ENCODE measurements at regions not wholly inside any gene's neighbourhood (a gene's known extent, or its start where the extent isn't known, plus 50 kb on each side); places are given as distances from the start of the nearest gene placed in this dataset.
"Not testable (repeated sequence)": the region's sequence is repeated elsewhere in the genome, so short reads cannot be mapped to it uniquely, and the experiment has no call there.

DNA sequence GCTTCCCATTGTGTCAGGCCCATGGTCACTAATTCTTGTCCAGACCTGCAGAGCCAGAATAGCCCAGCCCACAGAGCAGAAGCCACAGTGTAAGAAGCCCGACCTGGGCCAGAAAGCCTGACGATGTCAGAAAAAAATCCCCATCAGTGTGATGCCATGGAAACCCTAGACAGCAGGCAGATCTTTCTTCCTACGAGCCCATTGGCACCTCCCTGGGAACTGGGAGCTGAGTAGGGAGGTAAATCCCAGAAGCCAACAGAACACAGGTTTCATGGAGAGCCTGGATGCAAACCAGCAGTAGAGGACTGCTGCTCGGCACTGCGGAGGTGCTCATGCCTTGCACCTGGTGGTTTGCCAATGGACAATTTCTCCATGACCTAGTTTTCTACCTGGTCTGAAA, 82.2 kb upstream of the SLC22A16 start:
- no peak for DNase-seq (ENCODE audit: low spot score)

DNA sequence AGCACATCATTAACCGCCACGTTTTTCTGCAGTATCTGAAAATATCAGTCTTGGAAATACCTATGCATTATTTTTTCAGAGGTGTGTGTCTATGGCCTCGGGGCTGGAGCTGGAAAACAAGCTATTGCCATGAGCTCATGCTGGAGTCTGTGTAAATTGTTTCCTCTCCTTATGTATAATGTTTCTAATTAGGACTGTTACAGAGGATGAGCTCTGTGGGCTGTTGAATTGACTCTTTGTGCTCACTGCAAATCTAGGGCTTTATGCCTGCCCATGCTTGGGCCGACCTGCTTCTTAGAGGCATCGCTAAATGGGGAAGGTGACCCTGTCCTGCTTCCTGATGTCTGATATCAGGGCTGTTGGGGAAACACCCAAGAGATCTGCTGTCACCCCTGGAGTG, 80.8 kb upstream of the SLC22A16 start:
- DNase-seq (ENCODE audit: low spot score) = no peak

DNA sequence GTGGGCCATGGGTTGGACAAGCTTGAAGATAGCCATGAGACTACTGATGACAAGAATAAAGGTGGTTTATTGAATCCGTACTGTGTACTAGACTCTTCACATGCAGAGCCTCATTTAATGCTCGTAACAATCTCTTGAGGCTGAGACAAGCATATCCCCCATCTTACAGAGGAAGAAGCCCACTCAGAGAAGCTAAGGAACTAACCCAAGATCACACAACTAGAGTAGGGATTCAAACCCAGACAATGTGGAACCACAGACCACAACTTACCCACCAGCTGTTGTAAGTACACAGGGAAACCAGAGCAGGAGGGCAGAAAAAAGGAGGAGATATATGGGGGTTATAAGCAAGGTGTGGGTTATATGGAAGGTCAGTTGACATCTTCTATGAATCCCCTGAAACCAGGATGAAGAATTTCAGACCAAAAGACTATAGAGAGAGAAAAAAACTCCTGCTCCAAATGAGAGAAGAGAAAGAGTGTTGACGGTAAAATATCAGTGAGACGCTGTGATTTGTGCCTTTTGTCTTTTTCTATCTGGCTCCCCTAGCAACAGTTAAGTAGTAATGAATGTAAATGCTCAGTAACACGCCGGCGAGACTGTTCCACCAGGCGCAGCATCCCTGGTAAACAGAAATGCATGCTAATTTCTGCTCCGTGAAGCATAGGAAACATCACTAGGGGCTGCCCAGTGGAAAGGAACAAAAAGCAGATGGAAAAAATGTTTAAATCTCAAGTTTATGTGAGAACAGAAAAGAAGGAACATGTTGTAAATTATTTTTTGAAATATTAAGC, 80.1 kb upstream of the SLC22A16 start:
- no peak for DNase-seq (ENCODE audit: low spot score)

DNA sequence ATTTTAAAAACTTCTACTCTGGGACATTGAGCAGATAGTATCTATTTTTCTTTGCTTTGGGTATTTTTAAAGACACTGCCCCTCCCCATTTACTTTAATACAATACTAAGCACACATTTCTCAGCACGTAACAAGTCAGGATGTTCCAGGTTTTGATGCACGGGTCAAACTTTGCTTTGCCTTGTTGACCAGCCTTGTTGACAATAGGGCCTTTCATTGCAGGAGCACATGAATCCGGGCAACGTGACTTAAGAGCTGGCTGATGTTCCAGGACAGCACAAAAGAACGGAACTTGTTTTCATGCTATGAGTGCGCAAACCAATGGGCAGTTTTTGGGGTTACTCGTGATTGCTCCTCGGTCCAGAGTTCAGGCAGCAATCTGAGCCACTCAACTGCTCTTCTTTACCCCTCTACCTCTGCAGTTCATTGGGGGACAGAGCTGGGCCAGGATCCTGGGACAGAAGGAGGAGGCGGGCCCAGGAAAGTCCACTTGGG, 78.6 kb upstream of the SLC22A16 start:
- no peak for DNase-seq (ENCODE audit: low spot score)

DNA sequence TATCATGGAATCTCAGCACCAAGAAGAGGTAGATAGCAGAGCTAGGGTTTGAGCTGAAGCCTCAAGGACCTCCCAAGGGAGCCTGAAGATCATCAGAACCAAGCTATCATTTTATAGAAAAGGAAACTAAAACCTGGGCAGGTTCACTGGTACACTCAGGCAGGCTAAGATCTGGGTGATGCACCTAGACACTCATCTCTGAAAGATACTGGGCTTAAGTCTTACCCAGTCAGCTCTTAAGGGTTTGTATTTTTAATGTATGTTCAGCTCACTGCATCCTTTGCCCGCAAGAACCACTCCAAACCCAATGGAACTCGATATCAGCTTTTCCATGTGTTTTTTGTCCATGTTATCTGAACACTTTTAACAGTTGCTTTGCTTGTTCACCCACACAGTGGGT, 78.0 kb upstream of the SLC22A16 start:
- no peak for DNase-seq (ENCODE audit: low spot score)

DNA sequence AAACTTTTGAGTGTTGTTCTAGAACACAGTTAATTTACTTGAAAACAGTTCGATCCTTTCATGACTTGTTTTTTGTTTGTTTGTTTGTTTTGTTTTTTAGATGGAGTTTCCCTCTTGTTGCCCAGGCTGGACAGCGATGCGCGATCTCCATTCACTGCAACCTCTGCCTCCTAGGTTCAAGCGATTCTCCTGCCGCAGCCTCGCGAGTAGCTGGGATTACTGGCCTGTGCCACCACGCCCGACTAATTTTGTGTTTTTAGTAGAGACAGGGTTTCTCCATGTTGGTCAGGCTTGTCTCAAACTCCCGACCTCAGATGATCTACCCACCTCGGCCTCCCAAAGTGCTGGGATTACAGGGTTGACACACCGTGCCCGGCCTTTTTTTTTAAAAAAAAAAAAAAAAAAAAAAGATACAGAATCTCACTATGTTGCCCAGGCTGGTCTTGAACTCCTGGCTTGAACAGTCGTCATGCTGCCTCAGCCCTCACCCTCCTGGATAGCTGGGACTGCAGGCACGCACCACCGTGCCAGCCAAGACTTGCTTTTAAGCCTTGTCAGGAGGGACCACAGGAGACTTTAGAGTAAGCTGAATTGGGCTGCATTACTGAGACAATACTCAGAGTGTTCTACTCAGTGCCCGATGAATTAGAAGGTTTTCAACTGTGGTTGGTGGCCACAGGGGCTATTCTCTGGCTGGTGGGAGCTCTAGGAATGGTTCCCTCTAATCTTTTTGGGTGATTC, 76.7 kb upstream of the SLC22A16 start:
- DNase-seq (ENCODE audit: low spot score) = no peak

DNA sequence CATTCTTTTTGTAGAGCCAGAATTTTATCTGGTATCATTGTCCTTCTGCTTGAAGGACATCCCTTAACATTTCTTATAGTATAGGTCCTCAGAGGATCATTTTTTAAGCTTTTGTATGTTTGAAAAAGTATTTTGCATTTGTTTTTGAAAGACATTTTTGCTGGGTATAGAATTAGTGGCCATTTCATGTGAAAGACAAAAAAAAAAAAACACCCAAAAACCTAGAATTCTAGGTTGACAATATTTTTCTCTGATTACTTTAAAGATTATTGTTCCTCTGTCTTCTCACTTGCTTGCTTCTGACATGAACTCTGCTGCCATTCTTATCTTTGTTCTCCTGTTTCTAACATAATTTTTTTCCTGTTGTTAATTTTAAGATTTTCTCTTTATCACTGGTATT, 75.7 kb upstream of the SLC22A16 start:
- DNase-seq (ENCODE audit: low spot score) = no peak

DNA sequence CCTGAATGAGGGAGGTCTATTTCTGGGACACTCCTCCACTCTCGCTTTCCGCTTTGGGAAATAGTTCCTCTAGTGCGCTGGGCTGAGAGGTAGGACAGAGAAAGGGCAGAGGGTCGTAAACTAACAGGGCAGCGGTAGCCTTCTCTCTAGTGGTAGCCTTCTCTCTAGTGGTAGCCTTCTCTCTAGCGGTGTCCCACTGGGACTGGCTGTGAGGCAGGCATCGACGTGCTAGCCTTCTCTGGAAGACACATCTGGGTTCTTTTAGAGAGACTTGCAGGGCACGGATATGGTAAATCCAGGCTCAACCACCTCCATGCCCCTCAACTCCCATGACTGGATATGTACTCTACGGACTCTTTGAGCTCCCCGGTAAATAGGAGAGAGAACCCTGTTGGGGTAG, 74.7 kb upstream of the SLC22A16 start:
- no peak for DNase-seq (ENCODE audit: low spot score)

DNA sequence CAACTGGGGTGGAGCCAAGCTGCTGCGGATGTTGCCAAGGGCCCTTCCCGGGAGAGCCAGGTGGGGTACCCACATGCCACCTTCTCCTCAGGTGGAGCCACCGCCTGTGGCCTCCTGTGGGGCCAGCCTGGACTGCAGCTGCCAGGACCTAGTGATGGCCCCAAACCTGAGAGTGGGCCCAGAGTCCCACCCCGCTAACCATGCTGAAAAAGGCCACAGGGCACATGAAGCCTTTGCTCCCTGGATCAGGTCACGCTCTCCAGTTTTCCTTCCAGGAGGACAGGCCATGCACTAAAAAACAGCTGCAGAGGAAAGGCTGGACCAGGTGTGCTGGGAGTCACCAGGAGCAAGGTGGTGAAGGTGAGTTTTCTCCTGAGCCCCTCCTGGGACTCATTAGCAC, 73.9 kb upstream of the SLC22A16 start:
- no peak for DNase-seq (ENCODE audit: low spot score)

DNA sequence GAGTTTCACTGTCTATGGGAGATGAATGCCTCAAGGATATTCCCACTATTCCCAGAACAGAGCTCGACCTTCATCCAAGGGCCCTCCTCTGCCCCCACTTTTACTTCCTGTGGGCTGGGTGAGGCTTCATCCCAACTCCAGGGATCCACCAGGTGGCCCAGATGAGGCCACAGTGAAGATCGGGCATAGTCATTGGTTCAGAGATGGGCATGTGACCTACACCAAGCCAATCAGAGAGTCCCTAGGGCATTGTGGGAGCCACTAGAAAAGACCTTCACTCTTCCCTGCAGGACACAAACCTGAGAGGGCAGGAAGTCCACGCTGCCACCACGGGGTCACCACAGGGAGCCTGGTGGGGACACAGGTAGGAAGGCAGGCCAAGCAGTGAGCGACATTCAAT, 72.9 kb upstream of the SLC22A16 start:
- DNase-seq (ENCODE audit: low spot score) = no peak

DNA sequence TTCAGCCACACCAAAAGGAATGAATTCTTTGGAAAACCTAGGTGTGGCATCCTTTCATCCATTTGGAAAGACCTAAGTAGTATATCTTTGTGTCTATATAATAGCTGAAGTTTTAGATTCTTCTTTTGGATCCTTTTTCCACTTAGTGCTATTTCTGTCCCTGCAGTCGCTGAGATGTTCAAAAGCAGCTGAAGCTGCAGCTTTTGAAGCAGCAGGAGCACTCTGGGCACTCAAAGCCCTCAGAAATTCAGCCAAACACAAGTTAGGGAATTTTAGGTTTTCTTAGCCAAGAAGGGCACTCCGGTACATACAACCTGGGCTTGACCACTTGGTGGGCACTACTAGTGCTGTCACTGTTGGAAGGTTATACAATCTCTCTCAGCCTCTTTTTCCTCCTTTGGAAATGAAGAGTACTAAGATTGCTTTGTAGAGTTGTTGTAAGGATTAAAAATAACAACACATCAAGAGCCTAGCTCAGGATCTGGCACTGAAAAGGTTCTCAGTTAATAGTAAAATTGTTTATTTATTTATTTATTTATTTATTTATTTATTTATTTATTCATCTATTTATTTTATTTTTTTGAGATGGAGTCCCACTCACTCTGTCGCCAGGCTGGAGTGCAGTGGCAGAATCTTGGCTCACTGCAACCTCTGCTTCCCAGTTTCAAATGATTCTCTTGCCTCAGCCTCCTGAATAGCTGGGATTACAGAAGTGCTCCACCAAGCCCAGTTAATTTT, 71.9 kb upstream of the SLC22A16 start:
- DNase-seq (ENCODE audit: low spot score) = no peak

DNA sequence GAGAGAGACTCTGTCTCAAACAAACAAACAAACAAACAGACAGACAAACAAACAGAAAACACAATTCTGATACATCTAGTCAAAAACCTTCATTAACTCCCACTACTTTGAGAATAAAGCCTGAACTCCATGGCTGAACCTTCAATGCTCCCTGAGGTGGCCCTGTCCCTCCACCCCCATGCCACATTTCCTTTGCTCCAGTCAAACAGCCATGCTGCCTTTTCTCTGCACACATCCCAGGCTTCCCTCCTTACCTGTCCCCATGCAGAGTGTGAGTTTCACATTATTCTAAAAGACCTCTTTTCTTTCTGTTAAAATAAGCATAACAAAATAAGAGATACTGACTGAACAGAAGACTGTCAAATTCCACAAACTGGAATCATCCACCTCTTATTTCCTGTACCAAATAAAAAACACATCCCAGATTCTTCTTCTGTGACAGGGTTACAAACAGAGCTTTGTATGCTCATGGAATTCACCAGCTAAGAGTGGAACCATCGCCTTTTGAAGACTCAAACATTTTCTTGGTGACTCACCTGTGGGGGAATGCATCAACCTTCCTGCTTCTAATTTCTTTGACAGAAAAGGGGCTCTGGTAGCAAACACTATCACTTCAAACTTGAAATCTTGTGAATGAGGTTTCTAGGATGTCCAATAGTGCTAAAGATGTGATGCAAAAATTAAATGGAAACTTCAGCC, 71.0 kb upstream of the SLC22A16 start:
- peak; percentile 42 for DNase-seq (ENCODE audit: low spot score)

DNA sequence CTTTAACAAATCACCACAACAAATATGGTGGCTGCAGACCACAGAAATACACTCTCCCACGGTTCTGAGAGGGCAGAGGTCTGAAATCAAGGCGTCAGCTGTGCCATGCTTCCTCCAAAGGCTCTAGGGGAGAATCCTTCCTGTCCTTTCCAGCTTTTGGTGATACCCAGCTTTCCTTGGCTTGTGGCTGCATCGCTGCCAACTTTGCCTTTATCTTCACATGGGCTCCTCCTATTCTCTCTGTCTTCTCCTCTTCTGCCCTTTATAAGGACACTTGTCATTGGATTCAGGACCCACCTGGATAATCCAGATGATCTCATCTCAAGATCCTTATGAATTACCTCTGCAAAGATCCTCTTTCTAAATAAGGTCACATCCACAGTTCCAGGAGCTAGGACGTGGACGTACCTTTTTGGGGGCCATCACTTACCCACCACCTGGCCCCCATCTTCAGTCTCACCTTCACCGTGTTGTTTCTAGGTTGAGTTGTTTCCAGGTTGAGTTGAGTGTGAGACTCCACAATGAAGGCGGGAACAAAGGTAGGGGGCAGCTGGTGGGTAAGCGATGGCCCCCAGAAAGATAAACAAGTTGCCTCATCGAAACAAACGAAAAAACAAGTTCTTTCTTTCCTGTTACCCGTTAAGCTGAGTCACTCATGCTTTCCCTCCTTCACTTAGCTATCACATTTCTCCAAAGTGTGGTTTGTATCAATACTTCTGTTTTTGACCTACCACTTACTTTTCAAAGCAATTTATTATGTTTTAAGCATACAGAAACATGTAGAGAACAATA, 68.9 kb upstream of the SLC22A16 start:
- DNase-seq (ENCODE audit: low spot score) = no peak

DNA sequence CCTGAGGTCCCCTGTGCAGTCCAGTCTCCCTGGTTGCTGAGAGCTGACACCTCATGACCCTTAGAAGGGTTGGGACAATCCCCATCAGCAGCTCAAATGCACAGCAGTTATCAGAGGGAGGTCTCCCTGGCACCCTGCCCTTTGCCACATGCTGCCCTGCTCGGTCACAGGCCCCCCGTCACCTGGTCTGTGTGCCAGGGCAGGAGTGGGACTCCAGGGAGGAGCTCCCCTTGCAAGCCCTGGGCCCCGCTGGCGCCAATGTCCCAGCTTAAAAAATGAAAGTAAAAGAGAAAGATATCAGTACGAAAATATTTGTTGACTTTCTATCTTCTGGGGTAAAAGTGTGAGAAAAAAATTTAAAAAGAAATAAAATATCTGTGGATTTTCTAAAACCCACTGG, 68.1 kb upstream of the SLC22A16 start:
- DNase-seq (ENCODE audit: low spot score) = no peak

DNA sequence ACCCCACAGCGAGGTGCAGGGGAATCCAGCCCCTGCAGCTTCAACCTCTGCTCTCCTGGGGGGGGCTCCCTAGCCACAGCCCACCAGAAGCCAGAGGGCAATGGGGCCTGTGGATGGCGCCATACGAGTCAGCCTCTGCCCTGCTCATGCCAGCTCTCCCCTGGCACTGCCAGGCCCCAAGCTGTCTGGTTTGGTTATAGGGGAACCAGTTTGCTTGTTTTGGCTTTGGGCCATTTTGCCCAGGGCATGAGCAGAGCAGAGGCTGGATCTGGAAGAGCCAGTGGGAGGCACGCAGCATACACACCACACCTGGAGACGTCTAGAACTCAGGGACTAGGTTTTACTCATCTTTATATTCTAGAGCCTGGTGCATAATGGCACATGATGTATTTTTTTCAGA, 66.7 kb upstream of the SLC22A16 start:
- DNase-seq (ENCODE audit: low spot score) = no peak

DNA sequence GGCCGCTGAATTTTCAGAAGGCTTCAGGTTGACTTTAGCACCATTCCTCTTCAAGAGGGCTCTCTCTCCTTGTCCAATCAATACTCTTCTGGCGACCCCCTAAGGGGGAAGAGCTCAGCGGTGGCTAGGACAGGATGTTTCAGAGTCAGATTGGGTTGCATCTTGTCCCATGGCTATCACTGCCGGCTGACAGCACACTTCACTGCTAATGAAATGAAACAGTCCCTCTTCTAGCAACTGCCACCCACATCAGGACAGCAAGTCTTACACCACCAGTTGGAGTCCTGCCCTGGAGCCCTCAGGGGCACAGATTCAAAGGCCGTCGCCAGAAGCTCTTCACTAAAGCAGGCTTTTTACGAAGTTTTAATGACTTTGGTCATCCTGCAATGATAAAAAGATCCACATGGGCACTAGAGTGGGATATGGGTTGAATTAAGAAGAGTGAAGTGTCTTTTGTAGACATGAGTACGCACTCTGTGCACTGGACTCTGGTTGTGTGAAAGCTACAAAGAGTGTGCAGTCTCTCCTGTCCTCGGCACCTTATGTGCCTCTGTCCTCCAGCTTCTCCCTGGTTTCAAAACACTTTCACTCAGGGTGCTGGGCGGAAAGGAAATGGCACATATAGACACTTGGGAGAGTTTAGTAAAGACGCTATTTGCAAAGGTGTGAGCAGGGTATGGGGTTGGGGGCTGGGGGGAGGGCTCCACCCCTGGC, 66.1 kb upstream of the SLC22A16 start:
- no peak for DNase-seq (ENCODE audit: low spot score)

DNA sequence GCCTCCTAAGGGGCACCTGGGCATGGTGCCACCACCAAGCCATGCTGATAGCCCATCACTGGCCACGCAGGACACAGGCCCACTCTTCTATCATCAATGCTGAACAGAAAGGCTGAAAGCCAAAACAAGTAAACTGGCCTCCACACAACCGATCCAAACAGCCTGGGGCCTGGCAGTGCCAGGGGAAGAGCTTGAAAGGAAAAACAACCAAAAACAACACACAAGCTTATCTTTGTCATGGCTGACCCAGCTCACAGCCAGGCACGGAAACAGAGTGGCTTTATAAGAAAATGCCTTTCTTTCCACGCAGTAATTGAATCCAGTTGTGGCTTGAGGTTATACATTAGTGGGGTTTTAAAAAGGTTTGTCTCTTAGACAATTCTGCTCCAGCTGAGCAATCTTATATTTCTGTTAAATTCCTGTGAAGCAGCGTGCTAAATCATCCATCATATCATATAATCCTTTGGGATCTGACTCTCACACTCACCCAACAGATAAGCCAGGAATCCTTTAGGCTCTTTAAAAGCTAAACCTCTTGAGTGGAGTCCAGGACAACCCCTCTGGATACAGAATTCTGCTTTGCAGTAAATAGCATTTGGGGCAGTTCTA, 65.4 kb upstream of the SLC22A16 start:
- no peak for DNase-seq (ENCODE audit: low spot score)

DNA sequence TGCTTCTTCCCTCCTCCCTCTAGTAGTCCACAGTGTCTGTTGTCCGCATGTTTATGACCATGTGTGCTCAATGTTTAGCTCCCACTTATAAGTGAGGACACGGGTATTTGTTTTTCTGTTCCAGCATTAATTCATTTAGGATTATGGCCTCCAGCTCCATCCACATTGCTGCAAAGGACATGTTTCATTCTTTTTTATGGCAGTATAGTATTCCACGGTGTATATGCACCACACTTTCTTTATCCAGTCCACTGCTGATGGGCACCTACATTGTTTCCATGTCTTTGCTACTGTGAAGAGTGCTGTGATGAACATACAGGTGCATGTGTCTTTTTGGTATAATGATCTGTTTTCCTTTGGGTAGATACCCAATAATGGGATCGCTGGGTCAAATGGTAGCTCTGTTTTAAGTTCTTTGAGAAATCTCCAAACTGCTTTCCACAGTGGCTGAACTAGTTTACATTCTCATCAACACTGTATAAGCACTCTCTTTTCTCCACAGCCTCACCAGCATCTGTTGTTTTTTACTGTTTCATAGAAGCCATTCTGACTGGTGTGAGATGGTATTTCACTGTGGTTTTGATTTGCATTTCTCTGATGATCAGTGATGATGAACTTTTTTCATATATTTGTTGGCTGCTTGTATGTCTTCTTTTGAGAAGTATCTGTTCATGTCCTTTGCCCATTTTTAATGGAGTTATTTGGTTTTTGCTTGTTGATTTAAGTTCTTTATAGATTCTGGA, 63.0 kb upstream of the SLC22A16 start:
- DNase-seq (ENCODE audit: low spot score) = not testable (repeated sequence)

DNA sequence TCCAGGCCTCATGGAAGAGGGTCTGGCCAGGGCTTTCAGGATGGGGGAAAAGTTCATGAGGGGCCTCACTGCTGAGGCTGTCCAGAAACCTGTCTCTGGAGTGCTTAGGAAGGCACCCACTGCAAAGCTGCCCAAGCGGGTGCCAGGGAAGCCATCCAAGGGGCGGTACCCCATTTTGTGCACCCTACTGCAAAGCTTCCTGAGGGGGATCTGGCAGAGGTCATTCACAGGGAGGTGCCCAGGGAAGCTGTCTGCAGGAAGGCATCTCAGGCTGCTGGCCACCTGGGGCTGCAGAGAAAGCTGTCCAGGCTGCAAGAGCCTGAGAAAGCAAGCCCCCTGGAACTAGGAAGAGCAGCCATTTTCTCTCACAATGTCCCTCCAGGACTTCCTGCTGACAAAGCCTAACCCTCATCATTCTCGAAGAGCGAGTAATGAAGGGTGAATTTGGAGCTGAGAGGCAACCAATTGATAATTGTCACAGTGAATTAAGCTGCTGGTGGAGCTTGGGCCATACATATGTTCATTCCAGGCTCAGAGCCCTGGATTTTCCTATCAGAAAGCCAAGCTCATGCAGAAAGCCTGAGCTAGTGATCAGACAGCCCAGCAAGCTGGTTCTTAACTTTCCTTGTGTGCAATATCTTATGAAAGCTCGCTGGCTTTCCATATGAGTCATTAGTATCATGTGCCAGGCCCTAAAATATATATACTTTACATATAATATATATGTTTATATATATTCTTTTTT, 62.2 kb upstream of the SLC22A16 start:
- no peak for DNase-seq (ENCODE audit: low spot score)
